ENCODE measurements at regions not wholly inside any gene's neighbourhood (a gene's known extent, or its start where the extent isn't known, plus 50 kb on each side); places are given as distances from the start of the nearest gene placed in this dataset.

GRCh38 chr16:52597073-52597771 lies 50.3 kb upstream of the TOX3 start:
- no peak for DNase-seq (ENCODE audit: low read depth, low spot score)

Data from pulmonary artery endothelial cell (primary cell).